NCI-H2081 (cell line): ENCODE measurements at regions not wholly inside any gene's neighbourhood (a gene's known extent, or its start where the extent isn't known, plus 50 kb on each side); places are given as distances from the start of the nearest gene placed in this dataset.

Experiments used
- DNase-seq, 2 experiments: peaks; one replicate each; lab custom pipeline; 2025; lab: John Stamatoyannopoulos, UW

- no peak for DNase-seq
These were observed 247.5 kb downstream of the MBNL1 start for GRCh38 chr3:152516216-152516615.

GRCh38 chr3:152517502-152517901 lies 248.8 kb downstream of the MBNL1 start:
- DNase-seq = no peak

- DNase-seq = no peak
These were observed 249.6 kb downstream of the MBNL1 start for GRCh38 chr3:152518346-152518745.

- DNase-seq = no peak
These were observed 250.6 kb downstream of the MBNL1 start for GRCh38 chr3:152519376-152519775.

GRCh38 chr3:152522036-152522435 lies 253.3 kb downstream of the MBNL1 start:
- no peak for DNase-seq

GRCh38 chr3:152524198-152525140 lies 255.7 kb downstream of the MBNL1 start:
- DNase-seq = peak; percentile 65 to 76

- no peak for DNase-seq
These were observed 263.0 kb downstream of the MBNL1 start for GRCh38 chr3:152531717-152532116.

- DNase-seq = no peak
These were observed 269.8 kb downstream of the MBNL1 start for GRCh38 chr3:152538518-152538917.

GRCh38 chr3:152539191-152539764 lies 270.5 kb downstream of the MBNL1 start:
- DNase-seq = no peak

GRCh38 chr3:152540120-152540519 lies 271.4 kb downstream of the MBNL1 start:
- DNase-seq = no peak

GRCh38 chr3:152547153-152547552 lies 278.4 kb downstream of the MBNL1 start:
- DNase-seq = no peak

- DNase-seq = no peak
These were observed 280.5 kb downstream of the MBNL1 start for GRCh38 chr3:152549263-152549662.

GRCh38 chr3:152550284-152550683 lies 281.6 kb downstream of the MBNL1 start:
- DNase-seq = no peak

GRCh38 chr3:152554980-152555379 lies 280.0 kb upstream of the P2RY1 start:
- no peak for DNase-seq

GRCh38 chr3:152555666-152556291 lies 279.2 kb upstream of the P2RY1 start:
- no peak for DNase-seq

GRCh38 chr3:152556731-152557254 lies 278.1 kb upstream of the P2RY1 start:
- no peak for DNase-seq

- no peak for DNase-seq
These were observed 277.5 kb upstream of the P2RY1 start for GRCh38 chr3:152557302-152557999.

GRCh38 chr3:152558386-152558785 lies 276.5 kb upstream of the P2RY1 start:
- no peak for DNase-seq

- DNase-seq = no peak
These were observed 275.7 kb upstream of the P2RY1 start for GRCh38 chr3:152559246-152559645.

- no peak for DNase-seq
These were observed 270.5 kb upstream of the P2RY1 start for GRCh38 chr3:152564459-152564858.

GRCh38 chr3:152574461-152575079 lies 260.4 kb upstream of the P2RY1 start:
- DNase-seq = peak; percentile 69 to 86

- DNase-seq = no peak
These were observed 256.2 kb upstream of the P2RY1 start for GRCh38 chr3:152578769-152579168.
